ENCODE measurements at regions not wholly inside any gene's neighbourhood (a gene's known extent, or its start where the extent isn't known, plus 50 kb on each side); places are given as distances from the start of the nearest gene placed in this dataset.

GRCh38 chr22:47921906-47922305 lies 1159.5 kb downstream of the TBC1D22A start:
- TF ChIP-seq CTCF (IDR thresholded peaks at IDR 0.05) (no peak), EZH2 (IDR thresholded peaks at IDR 0.05; ENCODE audit: borderline replicate concordance, insufficient read depth, low read depth, low read length, poor library complexity, severe bottlenecking) (no peak)
